ENCODE measurements at regions not wholly inside any gene's neighbourhood (a gene's known extent, or its start where the extent isn't known, plus 50 kb on each side); places are given as distances from the start of the nearest gene placed in this dataset.

- no peak for DNase-seq (ENCODE audit: low spot score)
- TF ChIP-seq CTCF (IDR thresholded peaks at IDR 0.05; ENCODE audit: extremely low read depth, missing control alignments): no peak
These were observed 953.6 kb downstream of the TBC1D22A start for GRCh38 chr22:47715866-47716578.

DNA sequence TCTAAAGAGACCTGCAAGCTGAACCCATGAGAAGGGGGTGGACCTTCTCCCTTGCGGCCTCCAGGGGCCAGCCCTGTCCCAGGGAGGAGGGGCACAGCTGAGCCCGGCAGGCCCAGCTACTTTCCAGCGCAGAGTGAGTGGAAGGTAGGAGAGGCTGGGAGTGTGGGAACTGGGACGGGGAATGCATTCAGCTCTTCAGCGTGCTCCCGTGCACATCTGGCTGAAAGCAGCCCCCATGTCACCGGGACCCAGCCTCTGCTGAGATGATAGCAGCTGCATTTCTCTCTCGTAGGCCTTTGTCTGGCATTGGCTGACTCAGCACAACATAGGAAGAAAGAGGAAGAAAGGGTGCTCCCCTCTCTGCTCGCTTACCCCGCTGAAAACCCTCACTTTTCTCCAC, 951.5 kb downstream of the TBC1D22A start:
- no peak for TF ChIP-seq CTCF (IDR thresholded peaks at IDR 0.05; ENCODE audit: extremely low read depth, missing control alignments)
- no peak for DNase-seq (ENCODE audit: low spot score)

DNA sequence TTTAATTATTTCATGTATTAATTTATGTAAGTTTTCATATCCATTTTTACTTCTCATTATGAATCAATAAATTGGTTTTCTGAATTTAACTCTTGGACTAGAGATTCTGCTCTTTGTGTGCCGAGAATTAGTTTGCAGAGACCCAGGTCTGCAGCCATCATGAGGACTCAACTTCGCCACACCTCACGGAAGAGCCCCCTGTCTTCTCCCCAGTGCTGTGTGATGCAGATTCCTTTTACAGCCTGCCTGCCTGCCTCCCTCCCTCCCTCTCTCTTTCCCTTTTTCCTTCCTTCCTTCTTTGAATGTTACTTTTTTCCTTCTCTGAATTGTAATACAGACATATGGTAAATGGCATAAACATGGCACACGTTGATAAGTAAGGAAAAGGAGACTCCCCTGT, 947.7 kb downstream of the TBC1D22A start:
- no peak for DNase-seq (ENCODE audit: low spot score)
- no peak for TF ChIP-seq CTCF (IDR thresholded peaks at IDR 0.05; ENCODE audit: extremely low read depth, missing control alignments)

- no peak for TF ChIP-seq CTCF (IDR thresholded peaks at IDR 0.05; ENCODE audit: extremely low read depth, missing control alignments)
- no peak for DNase-seq (ENCODE audit: low spot score)
These were observed 942.9 kb downstream of the TBC1D22A start for GRCh38 chr22:47705350-47705749.

DNA sequence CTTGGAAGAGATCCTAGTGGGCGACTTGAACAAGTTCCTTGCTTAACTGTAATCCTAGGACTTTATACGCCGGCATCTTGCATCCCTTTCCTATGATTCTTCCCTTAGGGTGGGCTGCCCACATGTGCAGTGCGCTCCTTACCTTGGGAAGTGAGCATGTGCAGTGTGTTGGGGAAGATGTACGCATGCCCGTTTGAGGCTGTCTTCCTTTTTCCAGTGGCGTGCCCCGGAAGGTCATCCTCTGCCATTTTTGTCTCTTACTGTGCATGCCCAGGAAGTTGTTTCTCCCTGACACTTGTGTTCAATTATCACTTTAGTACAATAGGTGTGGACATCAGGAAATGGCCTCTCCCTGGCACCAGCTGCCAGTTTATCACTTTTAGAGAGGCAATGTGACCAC, 936.5 kb downstream of the TBC1D22A start:
- no peak for DNase-seq (ENCODE audit: low spot score)
- no peak for TF ChIP-seq CTCF (IDR thresholded peaks at IDR 0.05; ENCODE audit: extremely low read depth, missing control alignments)

DNA sequence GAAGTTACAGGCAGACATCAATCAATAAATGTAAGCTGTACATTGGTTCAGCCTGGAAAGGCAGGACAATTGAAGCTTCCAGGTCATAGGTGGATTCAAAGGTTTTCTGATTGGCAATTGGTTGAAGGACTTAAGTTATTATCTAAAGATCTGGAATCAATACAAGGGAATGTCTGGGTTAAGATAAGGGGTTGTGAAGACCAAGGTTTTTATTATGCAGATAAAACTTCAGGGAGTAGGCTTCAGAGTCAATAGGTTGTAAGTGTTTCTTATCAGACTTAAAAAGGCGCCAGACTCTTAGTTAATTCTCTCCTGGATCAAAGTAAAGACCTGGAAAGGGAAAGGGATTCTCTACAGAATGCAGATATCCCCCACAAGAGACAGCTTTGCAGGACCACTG, 935.4 kb downstream of the TBC1D22A start:
- no peak for TF ChIP-seq CTCF (IDR thresholded peaks at IDR 0.05; ENCODE audit: extremely low read depth, missing control alignments)
- no peak for DNase-seq (ENCODE audit: low spot score)

GRCh38 chr22:47696776-47697175, 934.3 kb downstream of the TBC1D22A start:
- DNase-seq (ENCODE audit: low spot score): no peak
- TF ChIP-seq CTCF (IDR thresholded peaks at IDR 0.05; ENCODE audit: extremely low read depth, missing control alignments): no peak

Data from GM20000 (cell line).